Immature natural killer cell (primary cell): ENCODE measurements at regions not wholly inside any gene's neighbourhood (a gene's known extent, or its start where the extent isn't known, plus 50 kb on each side); places are given as distances from the start of the nearest gene placed in this dataset.

Source experiments
- DNase-seq, 3 donors: peaks; one replicate each; pipeline ENCODE4 v3.0.0; 2022; ENCODE audit warnings: mixed read lengths in 1 of 3
- H3K27ac Mint-ChIP-seq, 6 donors: one replicate each; pipeline ENCODE4 v1.8.0; 2020; ENCODE audit warnings: mixed read lengths in 6 of 6, mild to moderate bottlenecking in 5 of 6, inconsistent platforms in 4 of 6, moderate library complexity in 3 of 6
- H3K27me3 Mint-ChIP-seq, 3 donors: one replicate each; pipeline ENCODE4 v1.8.0; 2020 to 2021; ENCODE audit warnings: low read depth in 3 of 3, mild to moderate bottlenecking in 3 of 3, mixed read lengths in 3 of 3, moderate library complexity in 3 of 3, inconsistent platforms in 1 of 3
- H3K36me3 Mint-ChIP-seq, 3 donors: one replicate each; pipeline ENCODE4 v1.8.0; 2020; ENCODE audit warnings: mixed read lengths in 3 of 3, inconsistent platforms in 2 of 3, mild to moderate bottlenecking in 2 of 3
- H3K4me1 Mint-ChIP-seq, 2 donors: one replicate each; pipeline ENCODE4 v1.8.0; 2020; ENCODE audit warnings: inconsistent platforms in 2 of 2, mild to moderate bottlenecking in 2 of 2, mixed read lengths in 2 of 2, moderate library complexity in 1 of 2
- H3K4me3 Mint-ChIP-seq, 5 donors: one replicate each; pipeline ENCODE4 v1.8.0; 2020; ENCODE audit warnings: mild to moderate bottlenecking in 5 of 5, mixed read lengths in 5 of 5, inconsistent platforms in 3 of 5, moderate library complexity in 3 of 5
- H3K9me3 Mint-ChIP-seq, 6 donors: one replicate each; pipeline ENCODE4 v1.8.0; 2020; ENCODE audit warnings: mild to moderate bottlenecking in 6 of 6, mixed read lengths in 6 of 6, inconsistent platforms in 4 of 6, moderate library complexity in 3 of 6

DNA sequence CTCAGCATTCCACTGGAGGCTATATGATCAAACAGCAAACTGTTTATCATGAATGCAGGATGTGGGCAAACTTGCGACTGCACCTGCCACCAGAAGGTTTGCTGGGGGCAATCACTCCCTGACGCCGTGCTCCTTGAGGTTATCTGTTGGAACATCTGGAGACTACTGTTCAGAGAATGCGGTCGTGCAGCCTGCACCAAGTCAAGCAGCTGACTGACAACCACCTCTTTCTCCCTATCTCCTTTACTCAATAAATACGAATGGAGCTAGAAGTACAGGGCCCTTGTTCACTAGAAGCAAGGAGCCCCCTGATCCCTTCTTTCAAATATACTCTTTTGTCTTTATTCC, 2101.2 kb downstream of the TP53TG3F start:
- H3K9me3 Mint-ChIP-seq: peaks cover 10 to 57% (median 38%) of the 10 kb centered on the region in 6 donors

DNA sequence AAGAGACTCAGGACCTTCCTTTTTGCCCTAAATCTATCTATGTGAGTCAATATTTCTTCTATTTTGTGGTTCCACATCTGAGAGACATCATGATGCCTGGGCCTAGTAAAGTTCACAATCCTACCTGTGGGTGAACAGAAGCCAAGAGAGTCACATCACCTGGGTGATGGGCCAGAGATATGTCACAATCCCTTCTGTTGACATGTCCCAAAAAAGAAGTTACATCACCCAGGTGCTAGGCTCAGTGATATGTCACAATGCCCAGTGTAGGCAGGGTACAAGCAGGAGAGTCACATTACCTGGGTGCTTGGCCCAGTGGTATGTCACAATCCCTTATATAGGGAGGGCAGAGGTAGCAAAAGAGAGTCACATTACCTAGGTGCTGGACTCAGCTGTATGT, 2101.9 kb downstream of the TP53TG3F start:
- peaks cover 10 to 57% (median 35%) of the 10 kb centered on the region in 6 donors for H3K9me3 Mint-ChIP-seq
- no peak for DNase-seq
- peaks cover 0 to 6% of the 10 kb centered on the region in 2 donors for H3K4me1 Mint-ChIP-seq
- no peak overlapping the region for H3K27ac Mint-ChIP-seq
- no peak overlapping the region for H3K4me3 Mint-ChIP-seq
- H3K27me3 Mint-ChIP-seq: peaks cover 0 to 3% (median 0%) of the 10 kb centered on the region in 3 donors
- H3K36me3 Mint-ChIP-seq: no peaks in the 10 kb centered on the region

More for the DNA sequence above, 2101.2 kb downstream of the TP53TG3F start:
- Mint-ChIP-seq H3K36me3 (no peaks in the 10 kb centered on the region), H3K4me1 (peaks cover 0 to 6% of the 10 kb centered on the region in 2 donors), H3K27ac (peak overlapping the region in 1 of 6 donors; percentile 50), H3K4me3 (no peak overlapping the region), H3K27me3 (peaks cover 0 to 3% (median 0%) of the 10 kb centered on the region in 3 donors)
- DNase-seq: no peak

DNA sequence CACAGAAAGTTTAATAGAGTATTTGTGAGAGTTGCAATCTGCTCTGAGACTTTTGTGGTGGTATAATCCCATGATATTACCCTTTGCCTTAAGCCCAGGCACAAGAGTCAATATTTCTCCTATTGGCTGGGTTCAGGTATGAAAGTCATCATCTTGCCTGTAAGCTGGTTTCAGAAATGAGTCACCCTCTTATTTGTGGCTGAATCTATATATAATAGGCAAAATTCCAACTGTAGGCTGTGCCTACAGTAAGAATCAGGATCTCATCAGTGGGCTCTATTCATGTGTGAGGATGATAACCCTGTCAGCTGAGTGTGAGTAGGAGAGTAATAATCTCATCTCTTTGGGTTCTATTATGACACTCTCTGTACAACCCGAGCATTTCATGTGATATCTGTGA, 2103.1 kb downstream of the TP53TG3F start:
- Mint-ChIP-seq H3K9me3 (peaks cover 10 to 59% (median 42%) of the 10 kb centered on the region in 6 donors), H3K36me3 (no peaks in the 10 kb centered on the region), H3K27me3 (peaks cover 0 to 3% (median 0%) of the 10 kb centered on the region in 3 donors), H3K4me3 (peak overlapping the region in 1 of 5 donors; percentile 8), H3K27ac (no peak overlapping the region), H3K4me1 (peaks cover 0 to 6% of the 10 kb centered on the region in 2 donors)
- no peak for DNase-seq

DNA sequence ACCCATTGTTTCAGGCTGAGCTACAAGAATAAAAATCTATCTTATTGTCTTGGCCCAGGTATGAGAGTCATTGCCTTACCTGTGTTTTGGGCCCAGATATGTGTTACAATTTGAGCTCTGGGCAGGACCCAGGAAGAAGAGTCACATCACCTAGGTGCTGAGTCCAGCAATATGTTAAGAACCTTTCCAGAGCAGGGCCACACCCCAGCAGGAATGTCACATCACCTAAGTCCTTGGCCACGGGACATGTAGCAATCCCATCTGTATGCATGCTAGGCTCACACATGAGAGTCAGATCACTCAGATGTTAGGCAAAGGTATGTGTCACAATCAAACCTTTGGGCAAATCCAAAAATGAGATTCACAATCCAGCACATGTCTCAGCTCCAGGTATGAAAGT, 2103.5 kb downstream of the TP53TG3F start:
- H3K27me3 Mint-ChIP-seq: peaks cover 0 to 3% (median 0%) of the 10 kb centered on the region in 3 donors
- no peak overlapping the region for H3K4me3 Mint-ChIP-seq
- H3K9me3 Mint-ChIP-seq: peaks cover 11 to 61% (median 46%) of the 10 kb centered on the region in 6 donors
- DNase-seq: no peak
- no peak overlapping the region for H3K27ac Mint-ChIP-seq
- H3K36me3 Mint-ChIP-seq: no peaks in the 10 kb centered on the region
- H3K4me1 Mint-ChIP-seq: peaks cover 0 to 6% of the 10 kb centered on the region in 2 donors

DNA sequence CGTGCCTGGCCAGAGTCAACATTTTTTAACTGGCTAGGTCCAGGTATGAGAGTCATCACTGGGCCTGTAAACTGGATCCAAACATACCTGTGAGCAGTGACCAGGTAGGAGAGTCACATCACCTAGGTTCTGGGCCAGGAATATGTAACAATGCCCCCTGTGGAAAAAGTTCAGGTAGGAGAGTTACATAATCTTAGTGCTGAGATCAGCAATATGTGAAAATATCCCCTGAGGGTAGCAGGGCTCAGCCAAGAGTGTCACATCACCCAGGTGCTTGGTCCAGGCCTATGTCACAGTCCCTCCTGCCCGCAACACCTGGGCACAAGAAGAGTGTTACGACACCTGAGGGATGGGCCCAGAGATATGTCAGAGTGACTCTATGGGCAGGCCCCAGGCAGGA, 2104.7 kb downstream of the TP53TG3F start:
- Mint-ChIP-seq H3K4me1 (peaks cover 0 to 5% of the 10 kb centered on the region in 2 donors), H3K36me3 (no peaks in the 10 kb centered on the region), H3K27ac (no peak overlapping the region), H3K9me3 (peaks cover 15 to 61% (median 47%) of the 10 kb centered on the region in 6 donors), H3K27me3 (peaks cover 0 to 3% (median 0%) of the 10 kb centered on the region in 3 donors), H3K4me3 (no peak overlapping the region)
- no peak for DNase-seq

DNA sequence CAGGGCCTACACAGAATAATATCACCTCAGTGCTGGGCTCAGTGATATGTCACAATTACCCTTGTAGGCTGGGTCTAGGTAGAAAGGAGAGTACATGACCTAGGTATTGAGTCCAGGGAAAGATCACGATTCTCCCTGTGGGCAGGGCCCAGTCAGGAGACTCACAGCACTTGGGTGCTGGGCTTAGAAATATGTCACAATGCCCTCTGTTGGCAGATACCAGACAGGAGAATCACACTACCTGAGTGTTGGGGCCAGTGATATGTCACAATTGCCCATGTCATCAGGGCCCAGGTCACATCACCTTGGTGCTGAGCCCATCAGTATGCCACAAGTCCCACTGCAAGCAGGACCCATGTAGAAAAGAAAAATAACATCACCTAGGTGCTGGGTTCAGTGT, 2105.5 kb downstream of the TP53TG3F start:
- peaks cover 0 to 1% of the 10 kb centered on the region in 2 donors for H3K4me1 Mint-ChIP-seq
- H3K27ac Mint-ChIP-seq: no peak overlapping the region
- peaks cover 13 to 61% (median 44%) of the 10 kb centered on the region in 6 donors for H3K9me3 Mint-ChIP-seq
- no peak overlapping the region for H3K4me3 Mint-ChIP-seq
- DNase-seq: no peak
- no peaks in the 10 kb centered on the region for H3K36me3 Mint-ChIP-seq
- H3K27me3 Mint-ChIP-seq: no peaks in the 10 kb centered on the region

DNA sequence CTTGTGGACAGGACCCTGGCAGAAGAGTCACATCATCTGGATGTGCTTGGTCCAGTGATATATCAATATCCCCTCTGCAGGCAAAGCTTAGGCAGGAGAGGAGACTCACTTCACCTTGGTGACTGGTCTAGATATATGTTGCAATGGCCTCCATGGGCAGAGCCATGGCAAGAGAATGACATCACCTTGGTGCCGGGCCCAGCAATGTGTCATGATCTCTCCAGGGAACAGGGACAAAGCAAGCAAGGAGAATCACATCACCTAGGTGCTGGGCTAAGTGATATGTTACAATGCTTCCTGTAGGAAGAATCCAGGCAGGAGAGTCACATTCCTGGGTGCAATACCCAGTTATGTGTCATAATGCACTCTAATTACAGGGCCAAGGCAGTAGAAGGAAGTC, 2106.2 kb downstream of the TP53TG3F start:
- Mint-ChIP-seq H3K4me3 (no peak overlapping the region), H3K9me3 (peaks cover 16 to 63% (median 44%) of the 10 kb centered on the region in 6 donors), H3K27ac (no peak overlapping the region), H3K27me3 (no peaks in the 10 kb centered on the region), H3K36me3 (no peaks in the 10 kb centered on the region), H3K4me1 (peaks cover 0 to 1% of the 10 kb centered on the region in 2 donors)
- no peak for DNase-seq

DNA sequence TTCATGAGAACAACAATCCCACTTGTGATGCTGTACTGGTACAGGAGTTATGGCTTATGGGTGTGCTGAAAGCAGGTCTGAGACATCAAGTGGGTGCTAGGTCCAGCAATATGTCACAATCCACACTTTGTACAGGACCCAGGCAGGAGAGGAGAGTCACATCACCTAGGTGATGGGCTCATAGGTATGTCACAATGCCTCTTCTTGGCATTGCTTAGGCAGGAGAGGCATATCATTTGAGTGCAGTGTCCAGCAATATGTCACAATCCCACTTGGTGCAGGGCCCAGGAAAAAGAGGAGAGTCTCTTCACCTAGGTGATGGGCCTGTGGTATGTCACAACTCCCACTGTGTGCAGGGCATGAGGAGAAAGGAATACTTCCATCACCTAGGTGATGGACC, 2110.0 kb downstream of the TP53TG3F start:
- Mint-ChIP-seq H3K9me3 (peaks cover 25 to 79% (median 60%) of the 10 kb centered on the region in 6 donors), H3K4me1 (no peaks in the 10 kb centered on the region)

DNA sequence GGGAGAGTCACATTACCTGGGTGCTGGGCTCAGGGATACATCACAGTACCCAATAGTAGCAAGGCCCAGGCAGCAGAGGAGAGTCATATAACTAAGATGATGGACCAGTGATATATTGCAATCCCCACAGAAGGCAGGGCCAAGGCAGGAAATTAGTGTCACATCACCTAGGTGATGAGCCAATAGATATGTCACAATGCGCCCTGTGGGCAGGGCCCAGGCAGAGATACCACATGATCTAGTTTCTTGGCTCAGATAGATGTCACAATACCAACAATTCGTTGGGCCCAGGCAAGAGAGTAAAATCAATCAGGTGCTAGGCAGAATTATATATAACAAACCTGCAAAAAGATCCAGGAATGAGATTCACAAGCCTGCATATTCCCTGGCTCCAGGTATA, 2111.5 kb downstream of the TP53TG3F start:
- Mint-ChIP-seq H3K9me3 (peaks cover 29 to 70% (median 54%) of the 10 kb centered on the region in 6 donors), H3K27me3 (peaks cover 0 to 1% (median 0%) of the 10 kb centered on the region in 3 donors), H3K4me3 (no peak overlapping the region), H3K36me3 (peaks cover 0 to 3% (median 2%) of the 10 kb centered on the region in 3 donors), H3K27ac (no peak overlapping the region), H3K4me1 (no peaks in the 10 kb centered on the region)
- no peak for DNase-seq

More for the DNA sequence above, 2110.0 kb downstream of the TP53TG3F start:
- no peak overlapping the region for H3K27ac Mint-ChIP-seq
- H3K27me3 Mint-ChIP-seq: no peaks in the 10 kb centered on the region
- H3K4me3 Mint-ChIP-seq: no peak overlapping the region
- H3K36me3 Mint-ChIP-seq: no peaks in the 10 kb centered on the region
- DNase-seq: no peak

DNA sequence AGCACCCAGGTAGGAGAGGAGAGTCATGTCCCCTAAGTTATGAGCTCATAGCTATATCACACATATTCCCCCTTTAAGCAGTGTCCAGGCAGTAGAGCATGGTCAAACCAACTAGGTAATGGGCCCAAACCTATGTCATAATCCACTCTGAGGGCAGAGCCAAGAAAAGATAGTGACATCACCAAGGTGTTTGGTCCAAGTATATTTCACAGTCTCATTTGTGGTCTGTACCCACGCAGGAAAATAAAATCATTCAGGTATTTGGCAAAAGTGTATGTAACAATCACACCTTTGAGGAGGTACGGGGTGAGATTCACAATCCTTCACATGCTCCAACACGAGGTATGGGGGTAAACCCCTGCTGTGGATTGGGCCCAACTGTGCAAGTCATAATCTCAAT, 2112.8 kb downstream of the TP53TG3F start:
- Mint-ChIP-seq H3K4me3 (no peak overlapping the region), H3K27me3 (peaks cover 0 to 1% (median 0%) of the 10 kb centered on the region in 3 donors), H3K36me3 (peaks cover 0 to 3% (median 2%) of the 10 kb centered on the region in 3 donors), H3K4me1 (no peaks in the 10 kb centered on the region), H3K27ac (no peak overlapping the region), H3K9me3 (peaks cover 32 to 64% (median 56%) of the 10 kb centered on the region in 6 donors)
- no peak for DNase-seq

DNA sequence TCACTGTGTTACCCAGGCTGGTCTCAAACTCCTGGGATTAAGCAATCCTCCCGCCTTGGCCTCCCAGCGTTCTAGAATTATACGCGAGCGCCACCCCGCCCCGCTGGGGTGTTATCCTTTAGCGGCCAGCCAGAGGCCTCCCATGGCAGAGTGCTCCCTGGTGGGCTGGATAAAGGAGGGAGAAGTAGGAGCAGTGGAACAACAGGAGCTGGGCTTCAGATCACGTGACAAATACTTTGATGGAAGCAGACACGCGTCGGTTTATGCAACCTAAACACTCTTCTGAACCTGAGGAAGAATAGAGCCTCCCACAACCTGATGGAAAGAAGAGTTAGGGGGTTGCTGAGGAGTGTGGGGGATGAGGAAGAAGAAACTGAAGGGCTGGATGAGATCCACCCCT, 2114.0 kb downstream of the TP53TG3F start:
- Mint-ChIP-seq H3K27ac (no peak overlapping the region), H3K4me3 (no peak overlapping the region), H3K9me3 (peaks cover 28 to 61% (median 56%) of the 10 kb centered on the region in 6 donors), H3K36me3 (peaks cover 0 to 6% (median 2%) of the 10 kb centered on the region in 3 donors), H3K4me1 (no peaks in the 10 kb centered on the region), H3K27me3 (peaks cover 0 to 1% (median 0%) of the 10 kb centered on the region in 3 donors)
- no peak for DNase-seq

DNA sequence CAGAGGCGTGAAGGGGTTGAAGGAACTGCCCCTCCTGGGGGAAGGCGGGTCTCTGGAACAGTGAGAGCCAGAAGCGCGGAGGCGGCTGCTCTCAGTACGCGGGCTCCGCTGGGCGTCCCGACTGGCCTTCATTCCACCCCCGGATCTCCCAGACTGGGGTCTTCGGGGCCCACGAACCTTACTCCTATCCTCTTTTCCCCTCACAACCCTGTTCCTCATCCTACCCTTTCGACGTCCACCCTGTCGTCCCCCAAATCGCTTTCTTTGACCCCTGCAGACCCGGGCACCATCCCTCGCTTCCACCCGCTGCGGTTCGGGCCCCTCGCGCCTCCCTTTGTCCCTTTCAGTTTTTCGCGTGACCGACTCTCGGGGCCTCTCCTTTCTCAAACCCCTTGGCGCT, 2114.6 kb downstream of the TP53TG3F start:
- no peak for DNase-seq
- H3K4me3 Mint-ChIP-seq: no peak overlapping the region
- peaks cover 33 to 63% (median 58%) of the 10 kb centered on the region in 6 donors for H3K9me3 Mint-ChIP-seq

DNA sequence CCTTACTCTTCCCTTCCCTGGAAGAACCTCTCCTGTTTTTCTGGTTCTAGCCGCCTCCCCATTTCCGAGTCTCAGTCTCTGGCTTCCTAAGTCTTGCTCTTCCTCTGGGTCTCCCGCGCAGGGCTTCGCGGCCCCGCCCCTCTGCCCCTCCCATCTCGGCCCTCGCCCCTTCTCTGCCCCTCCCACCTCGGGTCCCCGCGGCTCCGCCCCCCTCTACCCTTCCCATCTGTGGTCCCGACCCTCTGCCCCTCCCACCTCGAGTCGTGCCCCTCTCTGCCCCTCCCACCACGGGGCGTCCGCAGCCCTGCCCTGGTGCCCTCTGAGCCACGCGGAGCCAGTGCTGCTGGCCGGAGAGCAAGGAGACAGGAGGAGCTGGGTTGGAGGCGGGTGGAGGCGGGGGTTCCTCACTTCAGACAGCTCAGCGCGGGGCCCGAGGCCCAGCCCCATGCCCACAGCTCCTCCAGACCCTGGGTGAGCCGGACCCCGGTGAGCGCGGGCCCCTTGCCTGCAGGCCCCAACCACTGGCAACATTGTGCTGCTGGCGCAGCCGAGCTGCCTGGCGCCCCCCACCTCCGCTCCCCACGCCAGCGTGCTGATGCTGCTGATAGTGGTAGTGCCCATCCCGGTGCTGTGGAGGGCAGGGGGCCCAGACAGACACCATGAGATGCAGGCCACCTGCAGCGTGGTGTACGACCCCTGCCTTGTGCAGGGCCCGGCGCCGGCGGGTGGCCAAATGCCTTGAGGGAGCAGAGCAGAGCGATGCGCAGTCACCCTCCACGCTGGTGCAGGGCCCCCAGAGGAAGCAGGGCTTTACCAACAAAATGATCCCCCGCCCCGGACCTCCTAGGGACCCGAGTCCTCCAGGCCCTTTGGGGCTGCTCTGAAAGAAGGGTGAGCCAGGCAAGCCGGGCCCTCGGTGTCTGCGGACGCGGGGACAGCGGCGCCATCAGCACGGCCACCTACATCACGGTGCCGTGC, 2115.3 kb downstream of the TP53TG3F start:
- DNase-seq: no peak
- no peaks in the 10 kb centered on the region for H3K4me1 Mint-ChIP-seq
- no peak overlapping the region for H3K27ac Mint-ChIP-seq
- no peak overlapping the region for H3K4me3 Mint-ChIP-seq
- H3K36me3 Mint-ChIP-seq: peaks cover 0 to 7% (median 2%) of the 10 kb centered on the region in 3 donors
- H3K9me3 Mint-ChIP-seq: peaks cover 33 to 66% (median 56%) of the 10 kb centered on the region in 6 donors
- H3K27me3 Mint-ChIP-seq: peaks cover 0 to 1% (median 0%) of the 10 kb centered on the region in 3 donors

More for the DNA sequence above, 2114.6 kb downstream of the TP53TG3F start:
- no peaks in the 10 kb centered on the region for H3K4me1 Mint-ChIP-seq
- H3K27me3 Mint-ChIP-seq: peaks cover 0 to 1% (median 0%) of the 10 kb centered on the region in 3 donors
- H3K27ac Mint-ChIP-seq: no peak overlapping the region
- peaks cover 0 to 7% (median 2%) of the 10 kb centered on the region in 3 donors for H3K36me3 Mint-ChIP-seq

DNA sequence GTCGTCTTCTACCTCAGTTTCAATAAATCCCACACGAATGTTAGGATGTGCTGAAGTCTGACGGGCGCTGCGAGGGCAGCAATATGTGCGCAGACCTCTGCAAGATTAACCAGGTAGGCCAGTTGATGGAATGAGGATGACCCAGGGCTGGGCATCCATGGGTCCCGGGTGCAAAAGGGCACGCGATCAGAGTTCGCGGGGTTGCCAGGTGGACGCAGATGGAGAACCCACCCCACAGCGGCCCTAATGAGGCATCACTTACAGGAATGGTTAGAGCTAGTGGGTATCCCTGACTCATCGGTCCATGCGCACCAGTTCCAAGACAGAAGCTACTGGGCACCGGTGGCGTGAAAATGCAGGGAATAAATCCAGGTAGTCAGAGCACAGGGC, 2116.0 kb downstream of the TP53TG3F start:
- peaks cover 0 to 7% (median 2%) of the 10 kb centered on the region in 3 donors for H3K36me3 Mint-ChIP-seq
- H3K4me3 Mint-ChIP-seq: no peak overlapping the region
- H3K27me3 Mint-ChIP-seq: peaks cover 0 to 1% (median 0%) of the 10 kb centered on the region in 3 donors
- no peak overlapping the region for H3K27ac Mint-ChIP-seq
- H3K4me1 Mint-ChIP-seq: no peaks in the 10 kb centered on the region
- peaks cover 32 to 71% (median 63%) of the 10 kb centered on the region in 6 donors for H3K9me3 Mint-ChIP-seq
- DNase-seq: no peak
